HG02623 (cell line): ENCODE measurements at regions not wholly inside any gene's neighbourhood (a gene's known extent, or its start where the extent isn't known, plus 50 kb on each side); places are given as distances from the start of the nearest gene placed in this dataset.
A peak's percentile ranks its signal among the peaks of the same experiment; 100 is the strongest.
"Not testable (repeated sequence)": the region's sequence is repeated elsewhere in the genome, so short reads cannot be mapped to it uniquely, and the experiment has no call there.

Experiments
- ATAC-seq: cut with Tn5 transposase; IDR thresholded peaks from one replicate; pipeline ENCODE4 v1.9.1; 2021; ENCODE audit warnings: moderate library complexity; ENCODE audit not compliant: unreplicated experiment

DNA sequence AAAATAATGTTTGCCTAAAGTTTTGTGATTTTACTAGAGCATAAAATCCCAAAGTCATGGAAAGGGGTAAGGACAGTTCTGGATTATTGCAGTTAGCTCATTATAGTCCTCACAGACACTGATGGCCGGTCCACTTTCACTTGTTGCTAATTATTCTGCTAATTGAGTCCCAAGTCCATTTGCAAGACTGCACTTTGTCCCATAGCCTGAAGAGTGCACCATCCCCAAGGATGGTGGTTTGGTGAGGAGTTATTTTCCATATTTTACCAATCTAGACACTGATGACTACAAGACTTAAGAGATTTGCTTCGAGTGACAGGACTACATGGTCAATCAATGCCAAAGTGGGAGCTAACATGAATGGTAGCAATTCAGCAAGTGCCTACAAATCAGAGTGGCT is 181.8 kb upstream of the CACNA2D1 start:
- ATAC-seq: no peak

DNA sequence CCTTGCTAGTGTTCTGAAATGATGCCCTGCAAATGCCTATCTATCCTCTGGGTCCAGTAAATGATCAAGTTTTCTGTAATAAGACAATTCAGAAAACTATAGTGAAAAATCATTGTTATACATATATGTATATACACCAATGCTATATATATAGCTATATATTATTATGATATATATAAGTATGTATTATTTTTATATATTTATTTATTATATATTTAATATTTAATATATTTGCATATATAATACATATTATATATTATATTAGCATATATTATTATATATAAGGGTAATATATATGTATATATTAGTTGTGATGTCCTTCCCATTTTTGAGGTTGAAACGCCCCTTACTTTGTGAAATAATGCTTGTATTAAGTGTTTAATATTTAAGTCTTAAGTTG is 181.4 kb upstream of the CACNA2D1 start:
- no peak for ATAC-seq

- ATAC-seq: no peak
Measured at GRCh38 chr7:82624337-82624736, 180.8 kb upstream of the CACNA2D1 start.

- ATAC-seq: no peak
Measured at GRCh38 chr7:82623812-82624211, 180.2 kb upstream of the CACNA2D1 start.

DNA sequence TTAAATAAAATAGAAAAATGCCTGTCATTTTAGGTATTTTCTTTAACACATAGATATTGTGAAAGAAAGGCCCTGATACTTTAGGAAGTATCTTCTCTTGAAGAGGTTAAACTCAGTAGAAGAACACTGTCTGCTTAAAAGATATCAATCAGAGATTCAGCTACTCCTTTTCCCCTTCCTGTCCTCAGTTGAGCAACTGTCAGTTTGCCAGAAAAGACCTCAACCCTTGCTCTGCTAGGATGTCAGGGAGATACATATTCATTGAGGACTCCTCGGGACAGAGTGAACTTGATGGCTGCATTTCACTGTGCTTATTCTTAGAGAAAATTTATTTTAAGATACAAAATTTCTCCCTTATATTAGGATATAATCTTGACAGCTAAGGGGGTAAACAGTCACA is 173.6 kb upstream of the CACNA2D1 start:
- no peak for ATAC-seq

GRCh38 chr7:82616059-82616728 is 172.6 kb upstream of the CACNA2D1 start:
- ATAC-seq: no peak

DNA sequence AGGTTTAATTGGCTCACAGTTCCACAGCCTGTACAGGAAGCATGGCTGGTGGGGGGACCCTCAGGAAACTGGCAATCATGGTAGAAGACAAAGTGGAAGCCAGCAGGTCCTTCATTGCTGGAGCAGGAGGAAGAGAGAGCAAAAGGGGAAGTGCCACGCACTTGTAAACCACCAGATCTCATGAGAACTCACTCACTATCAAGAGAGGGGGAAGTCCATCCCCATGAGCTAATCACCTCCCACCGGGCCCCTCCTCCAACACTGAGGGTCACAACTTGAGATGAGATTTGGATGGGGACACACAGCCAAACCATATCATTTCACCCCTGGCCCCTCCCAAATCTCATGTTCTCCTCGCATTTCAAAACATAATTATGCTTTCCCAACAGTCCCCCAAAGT is 171.9 kb upstream of the CACNA2D1 start:
- ATAC-seq: peak; percentile 71

GRCh38 chr7:82609746-82610145 is 166.2 kb upstream of the CACNA2D1 start:
- no peak for ATAC-seq

GRCh38 chr7:82605247-82605864 is 161.8 kb upstream of the CACNA2D1 start:
- peak; percentile 58 for ATAC-seq

DNA sequence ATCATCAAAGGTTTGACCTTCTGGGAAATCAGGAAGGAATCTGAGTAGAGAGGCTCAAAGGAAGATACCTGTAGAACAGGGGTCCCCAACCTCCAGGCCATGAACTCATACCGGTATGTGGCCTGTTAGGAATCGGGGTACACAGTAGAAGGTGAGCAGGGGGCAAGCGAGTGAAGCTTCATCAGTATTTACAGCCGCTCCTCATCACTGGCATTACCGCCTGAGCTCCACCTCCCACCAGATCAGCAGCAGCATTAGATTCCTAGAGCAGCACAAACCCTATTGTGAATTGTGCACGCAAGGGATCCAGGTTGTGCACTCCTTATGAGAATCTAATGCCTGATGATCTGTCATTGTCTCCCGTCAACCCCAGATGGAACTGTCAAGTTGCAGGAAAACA is 158.5 kb upstream of the CACNA2D1 start:
- no peak for ATAC-seq

GRCh38 chr7:82600531-82600930 is 157.0 kb upstream of the CACNA2D1 start:
- ATAC-seq: no peak

- ATAC-seq: no peak
Measured at GRCh38 chr7:82599895-82600294, 156.3 kb upstream of the CACNA2D1 start.

DNA sequence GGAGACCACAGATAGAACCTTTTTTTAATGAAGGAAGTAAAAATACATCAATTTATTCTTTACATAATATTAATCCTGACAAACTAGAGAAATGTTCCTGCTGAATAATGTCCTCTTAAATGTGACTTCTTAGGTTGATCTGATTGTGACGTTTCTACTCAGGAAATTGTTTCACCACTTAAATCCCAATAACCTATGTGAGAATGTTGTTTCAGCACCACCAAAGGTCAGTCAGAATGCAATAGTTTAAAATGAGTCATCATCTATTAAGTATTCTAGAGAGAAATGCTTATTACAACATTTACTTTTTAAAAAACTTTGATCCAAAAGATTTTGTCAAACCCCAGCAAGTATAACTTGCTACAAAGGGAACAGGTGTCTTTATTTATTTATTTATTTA is 155.4 kb upstream of the CACNA2D1 start:
- ATAC-seq: no peak

DNA sequence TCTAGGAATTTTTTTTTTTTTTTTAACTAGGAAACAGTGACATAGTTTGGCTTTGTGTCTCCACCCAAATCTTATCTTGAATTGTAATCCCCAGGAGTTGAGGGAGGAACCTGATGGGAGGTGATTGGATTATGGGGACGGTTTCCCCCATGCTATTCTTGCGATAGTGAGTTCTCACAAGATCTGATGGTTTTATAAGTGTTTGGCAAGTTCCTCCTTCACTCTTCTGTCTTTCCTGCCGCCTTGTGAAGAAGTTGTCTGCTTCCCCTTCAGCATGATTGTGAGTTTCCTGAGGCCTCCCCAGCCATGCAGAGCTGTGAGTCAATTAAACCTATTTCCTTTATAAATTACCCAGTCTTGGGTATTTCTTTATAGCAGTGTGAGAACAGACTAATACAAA is 152.2 kb upstream of the CACNA2D1 start:
- not testable (repeated sequence) for ATAC-seq

DNA sequence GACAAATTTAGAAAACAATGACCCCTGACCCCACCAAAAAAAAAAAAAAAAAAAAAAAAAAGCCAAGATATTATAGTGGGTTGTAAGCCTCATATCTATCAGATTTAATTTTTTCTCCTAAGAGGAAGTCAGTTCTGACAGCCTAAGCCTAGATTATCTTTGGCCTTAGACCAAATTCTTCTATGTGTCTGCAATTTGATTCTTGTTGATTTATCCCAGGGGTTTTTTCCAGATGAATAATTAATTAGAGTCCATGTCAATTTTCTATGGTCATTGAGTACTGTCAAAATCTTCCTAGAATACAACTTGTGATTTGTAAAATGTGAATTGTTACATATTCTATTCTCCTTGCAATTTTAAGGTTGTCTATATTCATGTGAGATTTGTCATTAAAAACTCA is 151.6 kb upstream of the CACNA2D1 start:
- no peak for ATAC-seq

GRCh38 chr7:82594665-82595064 is 151.1 kb upstream of the CACNA2D1 start:
- ATAC-seq: no peak

DNA sequence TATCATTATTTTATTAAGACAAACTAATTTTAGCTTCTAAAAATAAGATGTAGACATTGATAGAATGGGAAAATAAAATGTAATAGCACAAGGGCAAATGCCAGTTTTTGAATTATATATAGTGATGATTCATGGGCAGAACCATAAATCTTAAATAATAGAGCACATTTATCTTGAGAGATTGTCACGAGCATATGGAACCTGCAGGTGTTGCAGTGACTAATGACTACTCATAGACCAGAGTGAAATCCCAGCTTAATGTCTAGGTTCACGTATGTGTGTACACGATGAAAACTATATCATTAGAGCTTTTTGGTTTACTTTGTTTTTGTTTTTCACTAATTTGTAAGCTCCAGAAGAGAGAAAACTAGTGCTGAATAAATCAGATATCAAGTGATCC is 150.2 kb upstream of the CACNA2D1 start:
- ATAC-seq: no peak

GRCh38 chr7:82592416-82592815 is 148.8 kb upstream of the CACNA2D1 start:
- ATAC-seq: no peak

GRCh38 chr7:82579047-82579446 is 135.5 kb upstream of the CACNA2D1 start:
- no peak for ATAC-seq

DNA sequence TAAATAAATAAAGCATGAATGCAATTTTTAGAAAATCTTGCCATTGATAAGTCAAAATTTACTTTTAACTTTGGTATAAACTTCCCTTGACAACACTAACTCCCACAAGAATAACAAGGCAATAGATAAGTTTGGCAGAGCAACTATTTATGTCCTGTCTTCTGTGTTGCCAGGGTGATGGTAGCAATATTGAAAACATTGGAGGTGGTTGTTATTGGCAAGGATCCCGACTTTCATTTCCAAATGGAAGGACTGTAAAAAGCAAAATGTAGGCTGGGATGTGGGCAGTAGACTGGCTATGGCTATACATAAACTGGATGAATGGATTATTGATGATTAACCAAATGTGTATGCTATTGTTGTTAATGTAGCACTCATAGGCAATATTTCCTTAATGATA is 134.9 kb upstream of the CACNA2D1 start:
- no peak for ATAC-seq

DNA sequence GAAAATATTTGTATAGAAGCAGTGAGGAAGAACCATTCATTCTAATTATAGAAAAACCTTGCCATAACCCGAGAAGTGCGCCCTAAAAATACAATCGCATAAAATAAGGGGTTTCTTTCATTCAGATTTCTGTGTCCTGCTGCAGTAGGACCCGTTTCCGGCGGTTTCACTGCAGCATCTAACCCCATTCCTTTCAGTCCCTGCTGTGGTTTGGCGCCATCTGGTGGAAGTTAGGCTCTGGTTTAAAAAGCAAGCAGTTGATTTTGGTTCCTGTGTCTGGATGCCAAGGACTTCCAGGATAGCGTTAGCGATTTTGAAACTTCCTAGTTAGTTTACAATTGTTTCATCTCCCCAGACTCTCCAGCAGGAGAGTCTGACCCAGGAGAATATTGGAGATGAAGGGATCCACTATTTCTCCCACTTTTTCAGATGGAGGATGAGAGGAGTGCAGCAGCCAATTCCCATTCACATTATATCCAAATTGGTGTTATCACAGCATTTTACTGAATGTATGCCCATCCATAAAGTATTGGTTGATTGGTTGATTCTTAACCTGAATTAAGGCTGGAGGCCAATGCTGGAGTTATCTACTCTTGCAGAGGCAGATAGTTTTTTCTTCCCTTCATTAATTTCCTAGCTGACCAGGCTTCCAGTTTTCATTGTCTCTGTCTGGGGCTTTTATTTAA is 128.8 kb upstream of the CACNA2D1 start:
- ATAC-seq: peak; percentile 95

DNA sequence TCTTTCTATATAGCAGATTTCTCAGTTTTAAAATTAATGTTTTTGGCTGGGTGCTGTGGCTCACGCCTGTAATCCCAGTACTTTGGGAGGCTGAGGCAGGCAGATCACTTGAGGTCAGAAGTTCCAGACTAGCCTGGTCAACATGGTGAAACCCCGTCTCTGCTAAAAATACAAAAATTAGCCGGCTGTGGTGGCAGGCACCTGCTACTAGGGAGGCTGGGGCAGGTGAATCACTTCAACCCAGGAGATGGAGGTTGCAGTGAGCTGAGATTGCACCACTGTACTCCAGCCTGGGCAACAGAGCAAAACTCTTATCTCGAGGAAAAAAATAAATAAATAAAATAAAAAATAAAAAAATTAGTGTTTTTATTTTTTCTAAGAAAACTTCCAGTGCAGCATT is 127.5 kb upstream of the CACNA2D1 start:
- not testable (repeated sequence) for ATAC-seq
